ENCODE measurements at regions not wholly inside any gene's neighbourhood (a gene's known extent, or its start where the extent isn't known, plus 50 kb on each side); places are given as distances from the start of the nearest gene placed in this dataset.

DNA sequence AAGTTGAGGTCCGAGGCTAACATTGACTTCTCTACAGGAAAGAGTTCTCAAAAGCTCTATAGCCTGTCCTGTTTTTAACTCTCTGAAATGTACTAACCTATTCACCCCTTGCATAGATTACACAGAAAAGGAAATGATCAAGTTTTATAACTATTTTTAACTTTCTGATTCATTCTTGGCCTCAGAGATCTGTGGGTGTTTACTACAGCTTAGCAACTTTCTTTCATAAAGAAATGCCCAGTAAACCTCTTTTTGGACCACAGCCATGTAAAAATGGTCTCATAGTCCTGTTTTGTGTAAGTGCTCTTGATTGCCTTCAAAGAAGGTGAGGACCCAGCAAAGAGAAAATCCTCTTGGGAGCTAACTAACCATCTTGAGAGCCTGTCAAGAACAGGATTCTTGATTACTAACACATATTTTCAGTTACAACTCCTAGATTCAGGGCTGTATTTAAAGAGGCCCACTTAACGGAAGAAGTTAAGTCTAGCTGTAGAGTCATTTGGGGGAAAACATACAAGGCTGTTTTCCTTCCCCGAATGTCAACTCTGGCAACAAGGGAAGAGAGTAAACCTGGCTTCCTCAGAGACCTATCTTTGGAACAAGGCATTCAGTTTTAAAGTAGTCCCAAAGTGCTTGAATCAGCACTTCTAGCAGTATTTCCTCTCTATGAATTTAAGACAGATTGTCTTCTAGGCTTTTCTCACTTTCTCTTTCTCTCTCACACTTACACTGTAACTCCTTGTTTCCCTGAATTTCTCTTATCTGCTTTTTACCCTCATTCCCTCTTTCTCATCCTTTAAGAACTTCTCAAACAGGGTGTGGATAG, 78.2 kb downstream of the IL21 start:
- Histone ChIP-seq H2BK20ac (ENCODE audit: low read length) (no peak overlapping the region), H2BK12ac (ENCODE audit: low read depth, low read length) (no peak overlapping the region), H3K79me1 (ENCODE audit: low read depth, low read length) (no peaks in the 10 kb centered on the region), H3K56ac (replicated peaks; ENCODE audit: insufficient read length, low read depth, low read length) (no peak overlapping the region), H2BK120ac (replicated peaks; ENCODE audit: low read depth, low read length) (no peak overlapping the region), H3K9me3 (ENCODE audit: insufficient read depth in 2 of 2, low read depth in 1 of 2, low read length in 1 of 2) (no peaks in the 10 kb centered on the region; a peak in 1 of 4 replicates), H3K9ac (replicated peaks in 1 of 4; ENCODE audit: extremely low read depth in 1 of 4, low read depth in 3 of 4, low read length in 3 of 4) (no peak overlapping the region), H3K18ac (ENCODE audit: extremely low read depth, low read length) (no peak overlapping the region), H2BK15ac (ENCODE audit: low read length) (no peak overlapping the region), H2BK5ac (ENCODE audit: low read depth, low read length) (no peak overlapping the region), H3K27me3 (replicated peaks in 1 of 4; ENCODE audit: control insufficient read depth in 3 of 4, extremely low read depth in 1 of 4, insufficient read depth in 3 of 4, low read length in 3 of 4) (no peaks in the 10 kb centered on the region), H3K4me3 (ENCODE audit: extremely low read depth in 1 of 4, insufficient read depth in 2 of 4, low read depth in 3 of 4, low read length in 4 of 4) (no peak overlapping the region), H3K4me2 (ENCODE audit: insufficient read depth in 1 of 2, low read depth in 2 of 2, low read length in 2 of 2) (no peak overlapping the region), H3K23ac (ENCODE audit: insufficient read length) (no peak overlapping the region), H4K91ac (replicated peaks; ENCODE audit: insufficient read length, low read length) (no peak overlapping the region), H3K23me2 (ENCODE audit: low read depth, low read length) (no peaks in the 10 kb centered on the region), H3K4ac (replicated peaks; ENCODE audit: insufficient read length, low read depth, low read length) (no peak overlapping the region), H2AK5ac (ENCODE audit: low read depth, low read length) (no peak overlapping the region), H4K5ac (ENCODE audit: insufficient read length, low read depth, low read length) (no peak overlapping the region), H3K4me1 (replicated peaks in 1 of 4; ENCODE audit: control insufficient read depth in 3 of 4, insufficient read depth in 4 of 4, low read length in 3 of 4) (no peaks in the 10 kb centered on the region), H4K20me1 (replicated peaks in 1 of 2; ENCODE audit: control insufficient read depth in 1 of 2, insufficient read depth in 2 of 2, low read length in 2 of 2) (no peaks in the 10 kb centered on the region), H2AFZ (ENCODE audit: low read length) (no peak overlapping the region), H3K27ac (ENCODE audit: low read depth, low read length) (no peak overlapping the region), H4K8ac (ENCODE audit: extremely low read depth, insufficient read depth, low read length) (no peak overlapping the region), H3K14ac (ENCODE audit: insufficient read length) (no peak overlapping the region), H3K79me2 (ENCODE audit: control insufficient read depth in 1 of 2, insufficient read depth in 2 of 2, low read length in 2 of 2) (no peaks in the 10 kb centered on the region), H3K36me3 (ENCODE audit: control insufficient read depth in 2 of 4, insufficient read depth in 4 of 4, low read length in 3 of 4) (no peaks in the 10 kb centered on the region)
- POLR2A ChIA-PET (ENCODE audit: partially characterized antibody) = no interaction called here
- WGBS, 2 experiments (ENCODE audit: extremely low coverage in 1 of 2, insufficient coverage in 1 of 2, insufficient read length in 1 of 2, insufficient replicate concordance in 2 of 2, low coverage in 1 of 2, low lambda C conversion rate in 2 of 2, missing lambda C conversion rate in 1 of 2) = 65% methylated on average over 3 of the region's 3 CpGs; no CpG with 5 or more reads in 1 of the 2 experiments
- DNase-seq (ENCODE audit: low read depth in 1 of 2, low spot score in 2 of 2) (no peak), FAIRE-seq (no peak)
- TF ChIP-seq ASH2L (IDR thresholded peaks at IDR 0.05; ENCODE audit: low read length) = no peak
- TF ChIP-seq TEAD4 (IDR thresholded peaks at IDR 0.05; ENCODE audit: low read depth, low read length) = no peak
- no peak for TF ChIP-seq TAF7 (optimal IDR thresholded peaks at IDR 0.05; ENCODE audit: borderline replicate concordance, low read depth, low read length)
- TF ChIP-seq, protein P1, sequence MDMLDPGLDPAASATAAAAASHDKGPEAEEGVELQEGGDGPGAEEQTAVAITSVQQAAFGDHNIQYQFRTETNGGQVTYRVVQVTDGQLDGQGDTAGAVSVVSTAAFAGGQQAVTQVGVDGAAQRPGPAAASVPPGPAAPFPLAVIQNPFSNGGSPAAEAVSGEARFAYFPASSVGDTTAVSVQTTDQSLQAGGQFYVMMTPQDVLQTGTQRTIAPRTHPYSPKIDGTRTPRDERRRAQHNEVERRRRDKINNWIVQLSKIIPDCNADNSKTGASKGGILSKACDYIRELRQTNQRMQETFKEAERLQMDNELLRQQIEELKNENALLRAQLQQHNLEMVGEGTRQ (IDR thresholded peaks at IDR 0.05; ENCODE audit: low read length) = no peak
- CTCF ChIA-PET (ENCODE audit: partially characterized antibody) = interaction anchor here (0.9 to 2.4 kb wide), 2 partner anchors 34 to 35 kb away, joined by 4 to 5 read pairs; no protein-coding TSS in a partner anchor
